A549 (cell line): ENCODE measurements at regions not wholly inside any gene's neighbourhood (a gene's known extent, or its start where the extent isn't known, plus 50 kb on each side); places are given as distances from the start of the nearest gene placed in this dataset.

Experiments
- ATAC-seq, 2 experiments: fragments of 200-7000 bp in 1 of 2; fragments of >200 bp in 1 of 2; cut with Nextera tagmentation in 1 of 2; cut with Tn5 transposase in 1 of 2; 3 replicates each; pipeline versions ENCODE4 v1.8.0 to v1.9.1; 2018 to 2020; ENCODE audit warnings: mild to moderate bottlenecking in 1 of 2, moderate library complexity in 1 of 2
- CTCF ChIA-PET: fragments of 300-600 bp; sonication (Branson Sonifier 250); formaldehyde crosslinking; extraction: SDS; loops from one replicate; lab custom pipeline; 2021; ENCODE audit warnings: antibody characterized with exemption, inconsistent platforms; lab: Yijun Ruan, JAX
- POLR2A ChIA-PET: fragments of 350-600 bp; formaldehyde crosslinking; extraction: SDS; loops from one replicate; lab custom pipeline; 2021; ENCODE audit warnings: antibody characterized with exemption, inconsistent platforms; lab: Yijun Ruan, JAX
- DNase-seq, 2 experiments: peaks; one replicate each; pipeline versions ENCODE4 v3.0.0 to v3.0.0-alpha.2; 2011 to 2016; ENCODE audit warnings: low read depth in 1 of 2, low spot score in 1 of 2
- FAIRE-seq: peaks from 2 replicates; lab custom pipeline; 2011; peaks lifted over from hg19 to GRCh38; lab: Jason Lieb, UNC
- H3K27ac ChIP-seq, 2 experiments: fragments of >200 bp; sonication (Bioruptor Twin); formaldehyde crosslinking; 3 replicates each; pipeline ENCODE4 v1.5.1; 2016 to 2017
- H3K4me1 ChIP-seq: fragments of >200 bp; sonication (Bioruptor Twin); formaldehyde crosslinking; 3 replicates; pipeline ENCODE4 v1.6.1; 2016
- H3K4me2 ChIP-seq: fragments of >200 bp; sonication (Bioruptor Twin); formaldehyde crosslinking; 3 replicates; pipeline ENCODE4 v1.6.1; 2016
- H3K4me3 ChIP-seq: fragments of >200 bp; sonication (Bioruptor Twin); formaldehyde crosslinking; 3 replicates; pipeline ENCODE4 v1.5.1; 2016
- H3K9me3 ChIP-seq: fragments of >200 bp; sonication (Bioruptor Twin); formaldehyde crosslinking; 3 replicates; pipeline ENCODE4 v1.6.1; 2016
- ATOH8 ChIP-seq: fragments of 250-450 bp; sonication (Bioruptor Pico); IDR thresholded peaks from 2 replicates; pipeline ENCODE4 v1.5.0; 2020; ENCODE audit warnings: low read depth, mild to moderate bottlenecking, moderate library complexity
- CBX2 ChIP-seq: fragments of 200-600 bp; sonication (generic); IDR thresholded peaks from 2 replicates; pipeline ENCODE4 v1.6.1; 2016; ENCODE audit warnings: low read depth, mild to moderate bottlenecking, borderline replicate concordance
- CBX8 ChIP-seq: fragments of 200-600 bp; sonication (generic); IDR thresholded peaks from 2 replicates; pipeline ENCODE4 v1.6.1; 2016
- EHMT2 ChIP-seq: fragments of 200-600 bp; sonication (generic); IDR thresholded peaks from 2 replicates; pipeline ENCODE4 v1.6.1; 2016; ENCODE audit warnings: antibody characterized with exemption, low read depth, mild to moderate bottlenecking, moderate library complexity
- ESRRA ChIP-seq: fragments of 150-350 bp; IDR thresholded peaks from 2 replicates; pipeline ENCODE4 v1.6.1; 2014; ENCODE audit warnings: mild to moderate bottlenecking, low read length, borderline replicate concordance
- FOSB ChIP-seq: fragments of 250-450 bp; sonication (Bioruptor Pico); IDR thresholded peaks from 2 replicates; pipeline ENCODE4 v1.5.0; 2020; ENCODE audit warnings: mild to moderate bottlenecking, moderate library complexity
- FOXS1 ChIP-seq: fragments of 250-450 bp; sonication (Bioruptor Pico); IDR thresholded peaks from 2 replicates; pipeline ENCODE4 v1.5.0; 2020; ENCODE audit warnings: mild to moderate bottlenecking, moderate library complexity
- GATA3 ChIP-seq: IDR thresholded peaks from 2 replicates; pipeline ENCODE4 v1.6.1; 2012; ENCODE audit warnings: borderline replicate concordance
- HMGXB4 ChIP-seq: fragments of 250-450 bp; sonication (Bioruptor Pico); IDR thresholded peaks from 2 replicates; pipeline ENCODE4 v1.5.0; 2021; ENCODE audit warnings: mild to moderate bottlenecking, moderate library complexity, borderline replicate concordance
- HOXA7 ChIP-seq: fragments of 250-450 bp; sonication (Bioruptor Pico); IDR thresholded peaks from 2 replicates; pipeline ENCODE4 v1.5.0; 2020; ENCODE audit warnings: mild to moderate bottlenecking, moderate library complexity
- HOXB13 ChIP-seq: fragments of 250-450 bp; sonication (Bioruptor Pico); IDR thresholded peaks from 2 replicates; pipeline ENCODE4 v1.5.0; 2020; ENCODE audit warnings: low read depth, mild to moderate bottlenecking, moderate library complexity
- JUNB ChIP-seq: fragments of >200 bp; sonication (Bioruptor Twin); formaldehyde crosslinking; IDR thresholded peaks from 2 replicates; pipeline ENCODE4 v1.6.1; 2016
- KDM5A ChIP-seq: fragments of 200-600 bp; sonication (generic); IDR thresholded peaks from 2 replicates; pipeline ENCODE4 v1.6.1; 2016; ENCODE audit warnings: antibody characterized with exemption, mild to moderate bottlenecking
- MYC ChIP-seq: IDR thresholded peaks from 2 replicates; pipeline ENCODE4 v1.6.1; 2012; ENCODE audit warnings: mild to moderate bottlenecking, inconsistent platforms, low read length, improper control_type of control experiment, borderline replicate concordance
- NFE2L2 ChIP-seq: fragments of 150-350 bp; conservative IDR thresholded peaks from 2 replicates; pipeline ENCODE4 v1.6.1; 2014; ENCODE audit warnings: low read length
- NPAS2 ChIP-seq: fragments of 250-450 bp; sonication (Bioruptor Pico); IDR thresholded peaks from 2 replicates; pipeline ENCODE4 v1.8.0; 2022; ENCODE audit warnings: mild to moderate bottlenecking, moderate library complexity, borderline replicate concordance
- NR3C1 ChIP-seq: fragments of >200 bp; sonication (Bioruptor Twin); formaldehyde crosslinking; IDR thresholded peaks from 3 replicates; pipeline ENCODE4 v1.6.1; 2017
- PHF8 ChIP-seq: fragments of 200-600 bp; sonication (generic); IDR thresholded peaks from 2 replicates; pipeline ENCODE4 v1.6.1; 2016; ENCODE audit warnings: low read depth, mild to moderate bottlenecking, antibody characterized with exemption, moderate library complexity, borderline replicate concordance
- POLR2A ChIP-seq: IDR thresholded peaks from 2 replicates; pipeline ENCODE4 v1.6.1; 2012; ENCODE audit warnings: mild to moderate bottlenecking, low read length
- POLR2AphosphoS2 ChIP-seq: conservative IDR thresholded peaks from 2 replicates; pipeline ENCODE4 v1.6.1; 2012; ENCODE audit warnings: low read length, improper control_type of control experiment, inconsistent platforms
- RCOR1 ChIP-seq: fragments of 150-350 bp; IDR thresholded peaks from 2 replicates; pipeline ENCODE4 v1.6.1; 2014; ENCODE audit warnings: antibody characterized with exemption, low read length, low read depth
- RNF2 ChIP-seq: fragments of 200-600 bp; sonication (generic); IDR thresholded peaks from 2 replicates; pipeline ENCODE4 v1.6.1; 2016; ENCODE audit warnings: low read depth, mild to moderate bottlenecking, antibody characterized with exemption, moderate library complexity, borderline replicate concordance
- SMC3 ChIP-seq: fragments of >200 bp; sonication (Bioruptor Twin); formaldehyde crosslinking; IDR thresholded peaks from 3 replicates; pipeline ENCODE4 v1.6.1; 2018; ENCODE audit warnings: inconsistent platforms
- SREBF2 ChIP-seq: fragments of 450-650 bp; IDR thresholded peaks from 2 replicates; pipeline ENCODE4 v1.6.1; 2014; ENCODE audit warnings: mild to moderate bottlenecking, moderate library complexity
- TFCP2L1 ChIP-seq: fragments of 250-450 bp; sonication (Bioruptor Pico); IDR thresholded peaks from 2 replicates; pipeline ENCODE4 v1.5.0; 2021; ENCODE audit warnings: mild to moderate bottlenecking
- TP53 ChIP-seq: fragments of 250-450 bp; sonication (Bioruptor Pico); IDR thresholded peaks from 2 replicates; pipeline ENCODE4 v1.5.0; 2021; ENCODE audit warnings: mild to moderate bottlenecking, moderate library complexity
- ZFP36 ChIP-seq: fragments of 450-650 bp; IDR thresholded peaks from 2 replicates; pipeline ENCODE4 v1.6.1; 2014; ENCODE audit warnings: borderline replicate concordance; ENCODE audit not compliant: partially characterized antibody
- ZSCAN20 ChIP-seq: fragments of 250-450 bp; sonication (Bioruptor Pico); IDR thresholded peaks from 2 replicates; pipeline ENCODE4 v1.8.0; 2022; ENCODE audit warnings: mild to moderate bottlenecking, moderate library complexity
- WGBS: methylation state at CpG from one replicate; pipeline ENCODE4 v1.1.6; 2017; ENCODE audit errors: missing lambda C conversion rate; 5-methylcytosine and 5-hydroxymethylcytosine counted together
- TF ChIP-seq, protein P1 (sequence below): fragments of >200 bp; sonication (Bioruptor Twin); formaldehyde crosslinking; IDR thresholded peaks from 3 replicates; pipeline ENCODE4 v1.5.1; 2016
- TF ChIP-seq, protein P2 (sequence below): fragments of >200 bp; sonication (Bioruptor Twin); formaldehyde crosslinking; IDR thresholded peaks from 3 replicates; pipeline ENCODE4 v1.6.1; 2016

GRCh38 chr2:129224022-129224421 lies 755.4 kb upstream of the RAB6C start (continued):
- TF ChIP-seq HMGXB4 (CRISPR knock-in tag) (no peak), ZFP36 (no peak), ESRRA (no peak), NR3C1 (no peak), GATA3 (no peak), POLR2AphosphoS2 (no peak), HOXA7 (CRISPR knock-in tag) (no peak), JUNB (no peak), HOXB13 (CRISPR knock-in tag) (no peak), RCOR1 (no peak), CBX8 (no peak)
- TF ChIP-seq, all 56 proteins: peak for 0

GRCh38 chr2:129224486-129224885 lies 755.0 kb upstream of the RAB6C start:
- DNase-seq (no peak), ATAC-seq (no peak), FAIRE-seq (no peak)
- no peak overlapping the region for H3K27ac ChIP-seq
- H3K9me3 ChIP-seq, result no peaks in the 10 kb centered on the region
- TF ChIP-seq TP53 (CRISPR knock-in tag), result no peak
- no peak for TF ChIP-seq HOXB13 (CRISPR knock-in tag)
- TF ChIP-seq, protein P1, sequence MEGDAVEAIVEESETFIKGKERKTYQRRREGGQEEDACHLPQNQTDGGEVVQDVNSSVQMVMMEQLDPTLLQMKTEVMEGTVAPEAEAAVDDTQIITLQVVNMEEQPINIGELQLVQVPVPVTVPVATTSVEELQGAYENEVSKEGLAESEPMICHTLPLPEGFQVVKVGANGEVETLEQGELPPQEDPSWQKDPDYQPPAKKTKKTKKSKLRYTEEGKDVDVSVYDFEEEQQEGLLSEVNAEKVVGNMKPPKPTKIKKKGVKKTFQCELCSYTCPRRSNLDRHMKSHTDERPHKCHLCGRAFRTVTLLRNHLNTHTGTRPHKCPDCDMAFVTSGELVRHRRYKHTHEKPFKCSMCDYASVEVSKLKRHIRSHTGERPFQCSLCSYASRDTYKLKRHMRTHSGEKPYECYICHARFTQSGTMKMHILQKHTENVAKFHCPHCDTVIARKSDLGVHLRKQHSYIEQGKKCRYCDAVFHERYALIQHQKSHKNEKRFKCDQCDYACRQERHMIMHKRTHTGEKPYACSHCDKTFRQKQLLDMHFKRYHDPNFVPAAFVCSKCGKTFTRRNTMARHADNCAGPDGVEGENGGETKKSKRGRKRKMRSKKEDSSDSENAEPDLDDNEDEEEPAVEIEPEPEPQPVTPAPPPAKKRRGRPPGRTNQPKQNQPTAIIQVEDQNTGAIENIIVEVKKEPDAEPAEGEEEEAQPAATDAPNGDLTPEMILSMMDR, result no peak
- TF ChIP-seq RNF2, result no peak
- TF ChIP-seq POLR2A, result no peak
- no peak for TF ChIP-seq MYC
- TF ChIP-seq SMC3, result no peak
- no peak overlapping the region for H3K4me3 ChIP-seq
- no peak overlapping the region for H3K4me2 ChIP-seq
- WGBS, result 2% methylated on average over 3 of the region's 3 CpGs
- no peaks in the 10 kb centered on the region for H3K4me1 ChIP-seq
- ChIA-PET CTCF (no interaction called here), POLR2A (no interaction called here)

GRCh38 chr2:129229196-129229595 lies 750.3 kb upstream of the RAB6C start:
- ChIA-PET POLR2A (no interaction called here), CTCF (no interaction called here)
- FAIRE-seq, result no peak
- WGBS, result 16% methylated on average over 3 of the region's 3 CpGs
- no peaks in the 10 kb centered on the region for H3K4me1 ChIP-seq
- no peak overlapping the region for H3K27ac ChIP-seq
- no peaks in the 10 kb centered on the region for H3K9me3 ChIP-seq
- H3K4me3 ChIP-seq, result no peak overlapping the region
- no peak for TF ChIP-seq SREBF2
- TF ChIP-seq CBX2, result no peak
- TF ChIP-seq RNF2, result no peak
- TF ChIP-seq FOXS1 (CRISPR knock-in tag), result no peak
- no peak for TF ChIP-seq NFE2L2
- TF ChIP-seq RCOR1, result no peak
- no peak for TF ChIP-seq TP53 (CRISPR knock-in tag)
- TF ChIP-seq FOSB (CRISPR knock-in tag), result no peak
- no peak for TF ChIP-seq TFCP2L1 (CRISPR knock-in tag)
- no peak for TF ChIP-seq CBX8
- no peak for TF ChIP-seq SMC3
- TF ChIP-seq EHMT2, result no peak
- TF ChIP-seq HOXB13 (CRISPR knock-in tag), result no peak
- TF ChIP-seq PHF8, result no peak
- TF ChIP-seq NPAS2, result no peak
- no peak for TF ChIP-seq ZSCAN20 (CRISPR knock-in tag)
- TF ChIP-seq, protein P2, sequence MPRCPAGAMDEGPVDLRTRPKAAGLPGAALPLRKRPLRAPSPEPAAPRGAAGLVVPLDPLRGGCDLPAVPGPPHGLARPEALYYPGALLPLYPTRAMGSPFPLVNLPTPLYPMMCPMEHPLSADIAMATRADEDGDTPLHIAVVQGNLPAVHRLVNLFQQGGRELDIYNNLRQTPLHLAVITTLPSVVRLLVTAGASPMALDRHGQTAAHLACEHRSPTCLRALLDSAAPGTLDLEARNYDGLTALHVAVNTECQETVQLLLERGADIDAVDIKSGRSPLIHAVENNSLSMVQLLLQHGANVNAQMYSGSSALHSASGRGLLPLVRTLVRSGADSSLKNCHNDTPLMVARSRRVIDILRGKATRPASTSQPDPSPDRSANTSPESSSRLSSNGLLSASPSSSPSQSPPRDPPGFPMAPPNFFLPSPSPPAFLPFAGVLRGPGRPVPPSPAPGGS, result no peak
- TF ChIP-seq KDM5A, result no peak
- no peak for TF ChIP-seq ATOH8 (CRISPR knock-in tag)
- no peak for DNase-seq
- no peak overlapping the region for H3K4me2 ChIP-seq
- no peak for ATAC-seq
